Hematopoietic multipotent progenitor cell treated with erythropoietin and hydrocortisone succinate and interleukin-3 and kit ligand, for 6 days (in vitro differentiated cells): ENCODE measurements at regions not wholly inside any gene's neighbourhood (a gene's known extent, or its start where the extent isn't known, plus 50 kb on each side); places are given as distances from the start of the nearest gene placed in this dataset.

Source experiments
- DNase-seq: peaks from one replicate; pipeline ENCODE4 v3.0.0-alpha.2; 2015

DNA sequence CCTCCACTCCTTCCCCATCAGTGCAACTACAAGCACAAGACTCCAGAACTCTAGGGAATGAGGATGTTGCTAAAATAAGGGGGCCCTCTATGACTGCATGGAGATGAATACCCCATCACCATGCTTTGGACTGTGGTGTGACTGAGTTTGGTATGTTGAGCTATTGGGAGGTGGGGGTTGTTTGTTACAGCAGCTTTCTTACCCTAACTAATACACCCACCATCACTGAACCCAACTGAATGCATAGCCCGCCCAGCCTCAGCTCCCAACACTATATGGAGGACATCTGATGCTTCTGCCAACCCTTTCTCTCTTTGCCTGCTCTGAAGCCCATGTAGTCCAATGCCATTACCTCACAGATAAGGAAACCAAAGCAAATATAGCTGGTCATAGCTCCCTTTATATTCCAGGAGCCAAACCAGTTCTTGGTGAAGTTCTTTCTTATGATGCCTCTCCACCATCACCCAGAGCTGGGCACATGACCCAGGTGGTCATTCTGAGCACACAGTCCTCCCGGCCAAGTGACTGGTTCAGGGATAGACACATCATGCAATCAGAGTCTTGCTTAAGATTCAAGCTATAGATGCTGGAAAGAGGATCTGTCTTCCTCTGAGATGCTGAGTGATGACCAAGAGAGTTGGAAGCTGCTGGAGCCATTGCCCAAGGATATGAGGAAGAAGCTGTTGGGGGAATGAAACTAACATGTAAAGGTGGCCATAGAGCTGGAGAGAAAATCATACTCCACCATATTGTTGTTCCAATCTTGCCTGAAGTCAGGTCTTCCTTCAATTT lies 155.6 kb upstream of the HAAO start:
- no peak for DNase-seq

DNA sequence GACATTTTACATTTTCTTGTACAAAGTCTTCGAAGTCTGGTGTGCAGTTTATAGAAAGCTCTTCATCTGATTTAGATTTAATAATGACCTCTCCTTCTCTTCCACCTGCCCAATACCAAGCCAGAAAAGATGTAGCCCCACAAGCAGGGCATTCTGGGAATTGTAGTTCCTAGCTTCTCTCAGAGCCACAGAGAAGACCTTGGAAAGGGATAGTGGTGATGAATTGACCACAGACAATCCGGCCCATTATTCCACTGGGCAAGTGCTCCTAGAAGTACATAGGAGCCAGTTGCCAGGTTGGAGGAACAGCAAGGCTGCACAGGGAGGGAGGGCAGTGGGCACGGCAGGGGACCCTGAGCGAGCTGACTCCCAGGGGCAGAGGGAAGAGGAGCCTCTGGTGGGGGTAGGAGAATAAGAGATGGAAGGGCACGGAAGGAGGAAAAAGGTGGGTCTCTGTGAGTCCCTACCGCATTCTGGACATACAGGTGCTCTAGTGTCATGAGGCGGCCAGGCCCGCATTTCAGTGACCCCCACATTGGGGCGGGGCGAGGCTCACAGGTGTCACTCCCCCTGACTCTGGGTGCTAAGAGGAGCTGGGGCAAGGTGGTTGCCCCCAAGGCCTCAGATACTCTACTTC lies 152.5 kb upstream of the HAAO start:
- DNase-seq = peak; percentile 77

DNA sequence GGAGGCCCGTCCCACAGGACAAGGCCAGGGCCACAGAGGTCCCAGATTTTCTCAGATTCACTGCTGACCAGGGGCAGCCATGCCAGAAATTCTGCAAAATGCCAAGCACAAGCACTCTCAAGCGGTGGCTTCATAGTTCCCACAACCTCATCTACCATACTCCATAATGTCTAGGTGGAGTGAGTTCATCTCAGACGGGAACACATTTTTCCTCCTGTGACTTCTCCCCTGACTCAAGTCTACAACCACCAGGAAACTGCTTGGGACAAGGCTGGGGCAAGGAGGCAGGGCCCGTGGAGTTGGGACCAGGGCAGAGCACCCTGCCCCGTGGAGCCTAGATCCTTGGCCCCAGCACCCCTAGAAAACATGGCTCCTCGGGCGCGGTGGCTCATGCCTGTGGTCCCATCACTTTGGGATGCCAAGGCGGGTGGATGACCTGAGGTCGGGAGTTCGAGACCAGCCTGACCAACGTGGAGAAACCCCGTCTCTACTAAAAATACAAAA lies 150.7 kb upstream of the HAAO start:
- no peak for DNase-seq

DNA sequence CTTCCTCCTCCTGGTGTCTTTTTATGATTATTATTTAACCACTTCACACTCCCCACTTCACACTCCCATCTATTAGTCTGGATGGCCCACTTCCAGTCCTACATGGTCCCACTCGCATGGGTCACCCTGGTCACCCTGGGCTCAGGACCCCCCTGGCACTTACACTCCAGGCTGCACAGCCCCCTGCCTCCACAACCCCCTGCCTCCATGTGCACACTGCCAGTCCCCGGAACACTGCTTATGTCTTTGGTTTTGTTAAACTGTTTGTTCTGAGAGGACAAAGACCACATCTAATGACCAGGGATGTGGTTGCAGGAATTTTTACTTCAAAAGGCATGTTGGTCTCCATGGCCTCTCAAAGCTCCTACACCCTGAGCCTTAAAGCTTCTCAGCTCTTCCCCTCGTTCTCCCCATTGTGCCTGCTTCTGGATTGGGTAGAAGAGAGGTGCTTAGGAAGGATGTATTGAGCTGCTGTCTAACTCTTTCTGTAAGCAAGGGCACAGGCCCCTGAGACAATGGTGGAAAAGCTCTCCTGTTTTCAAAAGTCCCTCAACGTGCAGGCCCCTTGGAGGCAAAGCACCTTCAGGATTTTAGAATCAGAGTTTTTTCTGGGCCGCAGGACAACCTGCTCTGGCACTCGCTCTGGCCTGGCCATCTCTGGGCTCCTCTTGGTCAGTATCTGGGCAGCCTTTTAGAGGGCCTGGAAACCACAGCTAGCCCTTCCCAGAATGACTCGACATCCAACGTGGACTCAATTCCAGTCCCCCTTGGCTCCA lies 150.0 kb upstream of the HAAO start:
- no peak for DNase-seq

DNA sequence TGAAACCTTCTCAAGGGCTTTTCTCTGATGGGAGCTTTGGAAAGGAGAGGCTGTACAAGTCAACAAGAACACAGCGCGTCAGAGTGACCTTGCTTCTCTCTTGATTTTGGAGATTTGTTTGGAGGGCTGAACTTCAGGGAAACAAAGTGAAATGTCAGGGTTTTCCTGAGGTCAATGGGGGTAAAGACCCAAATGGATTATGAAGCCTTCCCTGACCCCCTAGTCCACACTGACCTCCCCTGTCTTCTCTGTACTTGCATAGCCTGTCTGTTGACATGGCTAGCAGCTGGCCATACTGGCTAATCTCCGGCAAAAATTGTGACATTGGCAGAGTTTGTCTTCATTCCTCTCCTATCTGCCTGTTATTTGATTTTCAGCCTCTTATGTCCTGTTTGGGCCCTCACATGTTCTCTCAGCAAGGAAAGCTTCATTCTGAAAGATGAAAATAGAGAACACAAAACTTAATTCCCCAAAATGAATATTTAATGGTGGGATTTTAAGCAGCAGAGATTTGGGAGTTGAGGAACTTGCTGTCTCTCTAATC lies 149.3 kb upstream of the HAAO start:
- DNase-seq = no peak

DNA sequence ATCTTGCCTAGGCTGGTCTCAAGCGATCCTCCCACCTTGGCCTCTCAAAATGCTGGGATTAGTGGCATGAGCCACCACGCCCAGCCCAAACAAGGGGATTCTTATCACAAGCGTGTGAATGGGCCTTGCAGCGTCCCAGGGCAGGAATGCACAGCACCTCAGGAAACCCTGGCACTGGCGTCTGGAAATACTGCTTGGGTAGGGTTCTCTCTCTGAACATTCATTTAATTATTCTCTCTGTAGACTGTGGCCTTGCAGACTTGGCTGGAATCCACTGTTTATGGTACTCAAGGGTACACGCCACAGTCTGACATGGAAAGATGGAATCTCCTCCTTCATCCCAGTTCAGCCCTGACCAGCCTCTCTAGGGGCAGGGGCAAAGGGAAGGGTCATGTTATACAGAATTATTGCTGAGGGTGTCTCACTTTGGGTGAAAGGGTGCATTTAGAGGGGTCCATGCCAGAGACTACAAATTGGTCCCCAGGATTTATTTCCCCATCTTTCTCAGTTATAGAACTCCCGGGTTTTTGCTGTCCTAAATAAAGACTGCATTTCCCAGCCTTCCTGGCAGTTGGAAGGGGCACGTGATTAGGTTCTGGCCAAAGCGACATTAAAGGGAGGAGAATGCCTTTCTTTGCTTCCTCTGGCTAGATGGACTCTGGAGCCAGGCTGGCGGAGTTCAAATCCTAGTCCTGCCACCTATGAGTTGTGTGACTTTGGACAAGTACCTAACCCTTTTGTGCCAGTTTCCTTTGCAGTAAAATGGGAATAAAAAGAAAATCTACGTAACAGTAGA lies 147.2 kb upstream of the HAAO start:
- no peak for DNase-seq

DNA sequence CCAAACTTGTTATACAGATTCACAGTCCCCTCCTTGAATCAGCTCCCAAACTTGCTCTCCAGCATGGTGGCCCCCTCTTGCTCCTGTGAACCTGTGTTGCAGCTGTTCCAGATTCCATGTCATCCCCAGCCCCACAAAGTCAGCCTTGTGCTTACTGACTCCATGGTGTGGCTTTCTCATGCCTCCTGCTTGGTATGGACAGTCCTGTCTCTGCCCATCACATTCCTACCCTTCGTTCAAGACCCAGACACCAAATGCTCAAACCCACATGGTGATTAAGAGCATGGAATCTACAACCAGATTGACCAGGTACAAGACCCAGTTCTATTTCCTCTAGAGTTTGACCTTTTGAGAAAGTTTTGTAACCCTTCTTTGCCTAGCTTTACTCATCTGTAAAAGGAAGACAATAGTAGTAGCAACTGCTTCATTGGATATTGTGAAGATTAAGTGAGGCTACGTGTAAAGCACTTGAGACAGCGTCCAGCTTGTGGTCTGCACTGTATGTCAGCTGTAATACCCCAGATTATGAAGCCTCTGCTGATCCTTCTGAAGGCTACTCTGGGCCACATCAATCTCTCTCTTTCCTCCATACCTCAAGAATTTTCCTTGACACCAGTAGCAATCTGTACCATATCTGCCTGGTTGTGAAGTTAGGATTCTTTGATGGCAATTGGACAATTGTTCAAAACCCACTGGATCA lies 146.4 kb upstream of the HAAO start:
- DNase-seq = no peak

DNA sequence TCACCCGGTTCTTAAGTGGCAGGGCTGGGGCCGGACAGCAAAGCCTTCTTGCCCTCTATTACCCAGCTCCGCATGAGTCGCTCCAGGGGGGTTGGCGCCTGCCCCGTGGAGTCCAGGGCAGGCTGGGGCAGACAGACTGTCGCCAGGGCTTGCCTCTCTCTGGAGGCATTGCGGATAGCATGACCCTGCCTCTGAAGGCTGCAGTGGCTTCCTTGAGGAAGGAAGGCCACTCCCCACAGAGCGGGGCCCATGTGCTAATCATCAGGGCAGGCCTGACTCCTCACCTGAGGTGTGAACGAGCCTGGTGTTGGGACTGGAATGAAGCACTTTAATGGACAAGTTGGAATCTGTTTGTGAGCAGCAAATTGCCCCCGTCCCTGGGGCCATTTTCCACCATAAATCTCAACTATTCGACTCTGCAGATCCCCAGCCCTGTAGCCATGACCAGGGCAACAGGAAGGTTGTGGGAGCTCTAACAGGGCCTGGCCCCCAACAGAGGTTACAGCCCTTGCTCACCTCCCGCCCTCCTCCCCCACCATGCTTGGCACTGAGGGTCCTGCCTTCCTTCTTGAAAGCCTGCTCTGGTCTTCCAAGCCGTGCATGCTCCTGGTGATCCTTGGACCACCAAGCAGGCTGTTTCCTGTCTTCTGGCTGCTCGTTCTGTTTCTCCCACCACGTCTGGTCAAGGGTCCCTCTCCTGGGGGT lies 144.9 kb upstream of the HAAO start:
- peak; percentile 38 for DNase-seq

DNA sequence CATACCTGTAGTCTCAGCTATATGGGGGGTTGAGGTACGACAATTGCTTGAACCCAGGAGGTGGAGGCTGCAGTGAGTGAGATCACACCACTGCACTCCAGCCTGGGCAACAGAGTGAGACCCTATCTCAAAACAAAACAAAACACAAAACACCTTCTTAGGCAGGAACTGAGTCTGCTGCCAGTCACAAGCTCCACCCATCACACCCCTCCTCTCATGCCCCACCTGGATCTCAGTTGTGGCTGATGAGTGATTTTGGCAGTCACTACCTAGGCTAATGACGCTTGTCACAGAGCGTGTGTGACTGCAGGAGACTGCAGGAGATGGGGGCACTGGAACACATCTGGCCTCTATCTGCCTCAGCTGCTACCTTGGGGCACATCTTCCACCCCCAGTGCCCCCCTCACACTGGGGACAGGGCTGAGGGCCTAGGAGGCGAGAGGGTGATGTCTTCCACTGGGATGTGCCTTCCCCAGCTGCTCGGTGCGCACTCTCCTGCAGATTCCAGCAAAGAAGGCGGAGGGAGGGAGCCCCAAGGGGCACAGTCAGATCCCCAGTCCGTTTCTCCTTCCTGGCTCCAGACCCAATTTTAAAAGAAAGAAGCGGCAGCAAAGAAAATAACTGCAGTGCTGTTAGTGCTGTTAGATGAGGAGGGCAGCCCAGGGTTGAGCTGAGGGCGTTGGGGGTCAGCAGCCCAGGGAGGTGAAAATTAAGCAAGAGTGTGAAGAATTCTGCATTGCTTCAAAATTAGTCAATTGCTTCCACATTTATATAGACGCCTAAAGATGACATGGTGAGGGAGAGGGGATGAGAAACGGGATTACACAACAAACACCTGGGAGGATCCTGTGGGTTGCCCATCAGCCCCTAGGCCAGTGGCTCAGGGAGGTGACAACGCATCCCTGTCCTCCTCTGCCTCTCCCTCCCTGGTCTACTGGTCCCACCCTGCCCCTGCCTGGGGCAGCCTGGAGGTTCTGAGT lies 143.6 kb upstream of the HAAO start:
- DNase-seq = peak; percentile 68

DNA sequence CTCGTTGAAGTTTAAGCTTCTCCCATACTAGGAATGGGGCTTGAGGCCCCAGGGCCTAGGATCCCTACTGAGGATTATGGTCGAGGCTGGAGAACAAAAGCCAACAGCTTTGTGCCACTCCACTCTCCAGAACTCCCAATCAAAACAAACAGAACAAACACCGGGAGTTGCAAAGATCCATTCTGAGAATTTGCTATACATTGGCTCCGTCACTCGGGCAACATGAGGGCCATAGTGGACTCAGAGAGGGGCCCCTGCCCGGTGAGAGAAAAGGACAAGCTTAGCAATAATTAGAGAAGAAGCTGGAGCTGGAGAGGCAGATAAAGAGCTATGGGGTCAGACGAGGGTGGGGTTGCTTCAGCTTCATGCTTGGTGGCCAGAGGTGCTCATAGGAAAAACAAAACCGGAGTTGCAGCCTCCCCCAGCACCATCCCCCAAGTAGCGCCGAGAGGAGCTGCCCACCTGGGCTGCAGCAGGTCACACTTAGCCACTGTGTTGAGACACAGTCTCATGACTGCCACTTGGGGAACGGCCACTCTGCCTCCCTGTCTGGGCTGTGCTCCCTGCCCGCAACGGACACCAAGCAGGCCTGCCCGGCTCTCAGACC lies 142.3 kb upstream of the HAAO start:
- peak; percentile 81 for DNase-seq

DNA sequence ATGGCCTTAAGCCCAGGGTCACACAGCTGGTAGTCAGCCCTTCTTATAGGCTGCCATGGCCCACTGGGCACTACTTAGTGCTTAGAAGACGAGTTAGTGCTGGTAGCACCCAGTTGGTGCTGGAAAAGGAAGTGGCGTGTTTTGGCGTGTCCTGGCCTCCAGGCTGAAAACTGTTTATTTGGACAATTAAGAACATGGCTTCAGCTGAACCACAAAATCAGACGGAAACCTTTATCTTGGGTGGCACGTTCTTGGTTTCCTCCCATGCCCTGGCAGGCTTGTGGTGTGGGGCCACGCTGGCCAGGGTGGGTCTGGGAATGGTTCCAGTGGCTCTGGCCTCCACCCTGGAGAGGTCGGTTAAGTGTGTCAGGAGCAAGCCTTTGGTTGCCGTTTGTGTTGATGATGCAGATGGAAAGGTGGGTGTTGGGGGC lies 141.5 kb upstream of the HAAO start:
- DNase-seq = peak; percentile 97

DNA sequence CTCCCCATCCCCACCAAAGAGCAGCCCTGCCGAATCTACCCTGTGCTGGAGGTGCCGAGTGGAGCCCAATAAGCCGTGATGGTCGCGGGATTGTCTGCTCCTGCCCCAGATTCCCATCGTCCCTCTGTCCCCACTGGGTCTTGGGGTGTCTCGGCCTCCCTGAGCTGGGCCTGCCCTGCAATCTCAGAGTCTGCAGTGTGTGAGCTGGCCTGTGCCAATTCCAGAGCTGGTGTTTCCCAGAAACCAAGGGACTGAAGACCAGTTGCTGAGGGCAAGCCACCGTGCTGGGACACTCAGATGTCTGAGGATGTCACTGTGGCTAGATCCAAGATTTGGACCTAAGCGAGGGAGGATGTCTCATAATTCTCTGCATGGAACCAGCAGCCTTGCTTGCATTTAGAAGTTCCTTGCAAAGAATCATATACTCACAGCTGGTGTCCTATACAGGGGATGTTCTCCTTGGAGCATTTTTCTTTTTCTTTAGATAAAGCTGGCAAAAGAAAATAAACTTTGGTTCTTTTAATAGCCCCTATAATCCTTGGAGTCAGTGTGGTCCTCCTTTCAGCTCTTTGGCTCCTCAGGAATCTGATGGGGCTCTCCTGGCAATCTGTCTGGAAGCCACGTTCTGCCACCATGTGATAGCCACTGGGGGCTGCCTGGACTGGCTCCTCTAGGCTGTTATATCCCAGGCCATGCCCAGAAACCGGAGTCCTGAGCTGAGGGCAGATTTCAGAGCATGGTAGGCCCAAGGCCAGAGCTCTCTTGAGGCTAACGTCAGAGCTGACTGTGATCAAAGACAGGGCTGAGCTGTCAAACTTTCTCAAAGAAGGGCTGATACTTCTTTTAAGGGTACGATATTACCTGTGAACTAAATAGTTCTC lies 140.1 kb upstream of the HAAO start:
- DNase-seq = peak; percentile 39

DNA sequence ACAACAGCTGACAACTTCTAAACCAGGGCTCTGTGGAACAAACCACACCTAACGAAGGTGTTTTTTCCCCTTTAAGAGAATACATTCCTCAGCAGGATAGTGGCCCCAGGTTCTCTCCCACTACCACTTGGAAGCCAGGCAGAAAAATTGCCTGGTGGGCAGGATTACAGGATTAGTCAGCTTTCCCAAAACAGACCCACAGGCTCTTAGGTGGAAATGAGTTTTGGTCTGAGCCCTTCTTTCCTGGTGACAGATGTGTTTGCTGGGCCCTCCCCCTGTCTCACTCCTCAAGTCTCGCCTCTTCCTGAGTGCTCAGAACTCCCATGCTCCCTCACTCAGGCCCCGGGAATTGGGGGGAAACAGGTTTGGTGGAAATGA lies 139.4 kb upstream of the HAAO start:
- DNase-seq = no peak

DNA sequence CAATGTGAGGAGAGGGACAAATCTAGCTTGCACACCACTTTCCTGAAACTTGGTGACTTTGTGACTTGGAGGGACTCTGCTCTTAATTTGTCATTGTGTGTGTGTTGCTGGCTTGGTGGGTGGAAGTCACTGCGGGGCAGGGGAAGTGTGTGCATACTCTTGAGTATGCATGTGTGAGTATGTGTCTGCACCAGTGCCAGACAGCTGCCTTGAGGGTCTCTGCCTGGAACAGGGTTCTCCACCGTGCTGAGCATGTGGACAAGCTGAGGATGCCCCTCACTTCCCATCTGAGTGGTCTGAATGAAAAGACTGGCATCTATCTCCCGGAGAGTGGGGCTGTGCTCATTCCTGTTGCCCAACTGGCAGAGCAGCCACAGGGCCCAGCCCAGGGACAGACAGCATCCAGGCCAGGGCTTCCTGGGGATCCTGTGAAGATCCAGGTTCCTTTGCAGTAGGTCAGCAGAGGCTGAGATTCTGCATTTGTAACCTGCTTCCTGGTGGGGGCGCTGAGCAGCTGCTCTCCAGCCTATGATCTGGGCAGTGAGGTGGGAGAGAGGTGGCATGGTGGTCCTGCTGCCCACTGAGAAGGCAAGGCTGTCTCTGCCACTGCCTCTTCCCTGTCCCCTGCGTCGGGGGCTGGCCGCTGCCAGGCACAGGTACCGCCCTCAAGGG lies 138.9 kb upstream of the HAAO start:
- DNase-seq = peak; percentile 78

DNA sequence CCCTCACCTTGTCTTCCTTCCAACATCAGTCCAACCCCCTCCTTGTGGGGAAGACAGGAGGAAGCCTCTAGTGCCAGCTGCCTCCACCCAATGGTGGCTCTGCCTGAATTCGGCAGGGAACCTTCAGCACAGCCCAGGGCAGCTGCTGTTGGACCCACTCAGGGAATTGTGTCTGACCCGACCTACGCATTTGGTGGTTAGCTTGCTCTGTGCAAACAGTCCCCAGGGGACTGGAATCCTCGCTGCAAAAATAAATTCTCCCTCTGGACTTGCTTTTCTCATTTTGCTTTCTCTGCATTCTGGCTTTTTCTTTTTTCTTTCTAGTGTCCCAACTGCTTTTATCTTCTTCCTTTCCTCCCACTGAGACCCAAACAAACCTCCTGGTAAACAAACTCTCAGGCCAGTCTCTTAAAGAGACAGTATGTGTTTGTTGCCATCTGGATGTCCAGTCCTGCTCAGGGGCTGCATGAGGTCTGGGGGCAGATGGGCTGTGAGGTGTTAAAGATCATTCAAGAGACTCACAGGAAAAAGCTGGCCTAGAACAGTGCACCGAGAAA lies 137.7 kb upstream of the HAAO start:
- peak; percentile 63 for DNase-seq

DNA sequence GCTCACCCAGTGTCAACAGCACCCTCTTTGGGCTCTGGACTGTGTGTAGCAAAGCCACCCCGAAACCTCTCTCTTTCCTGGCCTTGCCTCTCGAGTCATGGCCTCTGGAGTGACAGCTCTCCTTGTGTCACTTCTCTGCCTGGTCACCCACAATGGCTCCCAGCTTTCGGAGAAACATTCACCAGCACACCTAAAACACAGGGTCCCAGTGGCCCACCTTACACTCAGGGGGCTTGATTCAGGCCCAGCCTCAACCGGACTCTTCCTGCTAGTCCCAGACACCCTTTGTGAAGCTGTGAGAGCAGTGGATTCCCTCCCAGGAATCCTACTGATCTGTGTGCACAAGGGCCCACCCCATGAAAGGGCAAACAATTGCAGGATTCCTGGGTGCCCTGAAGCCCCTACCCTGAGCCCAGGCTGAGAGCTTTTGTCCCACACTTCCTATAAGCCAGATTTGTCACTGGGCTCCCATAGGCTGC lies 137.2 kb upstream of the HAAO start:
- DNase-seq = no peak
